ENCODE measurements at regions not wholly inside any gene's neighbourhood (a gene's known extent, or its start where the extent isn't known, plus 50 kb on each side); places are given as distances from the start of the nearest gene placed in this dataset.

GRCh38 chr3:153314038-153314437 lies 152.0 kb downstream of the RAP2B start:
- DNase-seq (ENCODE audit: low read depth): no peak

- DNase-seq (ENCODE audit: low read depth): no peak
Observed at GRCh38 chr3:153315781-153316180, 153.8 kb downstream of the RAP2B start.

- DNase-seq (ENCODE audit: low read depth): no peak
Observed at GRCh38 chr3:153319705-153320554, 157.9 kb downstream of the RAP2B start.

GRCh38 chr3:153320585-153321128 lies 158.6 kb downstream of the RAP2B start:
- DNase-seq (ENCODE audit: low read depth): no peak

- no peak for DNase-seq (ENCODE audit: low read depth)
Observed at GRCh38 chr3:153328690-153329089, 166.7 kb downstream of the RAP2B start.

- no peak for DNase-seq (ENCODE audit: low read depth)
Observed at GRCh38 chr3:153330901-153331300, 168.9 kb downstream of the RAP2B start.

GRCh38 chr3:153331676-153332075 lies 169.7 kb downstream of the RAP2B start:
- DNase-seq (ENCODE audit: low read depth): no peak

- DNase-seq (ENCODE audit: low read depth): no peak
Observed at GRCh38 chr3:153334558-153334957, 172.5 kb downstream of the RAP2B start.

GRCh38 chr3:153337369-153337768 lies 175.3 kb downstream of the RAP2B start:
- no peak for DNase-seq (ENCODE audit: low read depth)

- no peak for DNase-seq (ENCODE audit: low read depth)
Observed at GRCh38 chr3:153338487-153338886, 176.5 kb downstream of the RAP2B start.

- DNase-seq (ENCODE audit: low read depth): no peak
Observed at GRCh38 chr3:153339065-153339464, 177.0 kb downstream of the RAP2B start.

GRCh38 chr3:153343988-153344782 lies 182.2 kb downstream of the RAP2B start:
- DNase-seq (ENCODE audit: low read depth): no peak

- peak; percentile 33 for DNase-seq (ENCODE audit: low read depth)
Observed at GRCh38 chr3:153348457-153349107, 186.6 kb downstream of the RAP2B start.

- no peak for DNase-seq (ENCODE audit: low read depth)
Observed at GRCh38 chr3:153349108-153349499, 187.1 kb downstream of the RAP2B start.

- peak; percentile 80 for DNase-seq (ENCODE audit: low read depth)
Observed at GRCh38 chr3:153350420-153350819, 188.4 kb downstream of the RAP2B start.

- DNase-seq (ENCODE audit: low read depth): no peak
Observed at GRCh38 chr3:153354641-153355040, 192.6 kb downstream of the RAP2B start.

- no peak for DNase-seq (ENCODE audit: low read depth)
Observed at GRCh38 chr3:153355559-153355958, 193.5 kb downstream of the RAP2B start.

- DNase-seq (ENCODE audit: low read depth): no peak
Observed at GRCh38 chr3:153356908-153357307, 194.9 kb downstream of the RAP2B start.

- DNase-seq (ENCODE audit: low read depth): no peak
Observed at GRCh38 chr3:153357436-153357835, 195.4 kb downstream of the RAP2B start.

- no peak for DNase-seq (ENCODE audit: low read depth)
Observed at GRCh38 chr3:153369561-153370374, 207.7 kb downstream of the RAP2B start.

- no peak for DNase-seq (ENCODE audit: low read depth)
Observed at GRCh38 chr3:153370680-153371079, 208.7 kb downstream of the RAP2B start.

- peak; percentile 49 for DNase-seq (ENCODE audit: low read depth)
Observed at GRCh38 chr3:153372326-153372725, 210.3 kb downstream of the RAP2B start.
